Fibroblast of skin of scalp (primary cell): ENCODE measurements at regions not wholly inside any gene's neighbourhood (a gene's known extent, or its start where the extent isn't known, plus 50 kb on each side); places are given as distances from the start of the nearest gene placed in this dataset.
"Not testable (repeated sequence)": the region's sequence is repeated elsewhere in the genome, so short reads cannot be mapped to it uniquely, and the experiment has no call there.

Experiments
- DNase-seq: peaks from one replicate; pipeline ENCODE4 v3.0.0-alpha.2; 2013

DNA sequence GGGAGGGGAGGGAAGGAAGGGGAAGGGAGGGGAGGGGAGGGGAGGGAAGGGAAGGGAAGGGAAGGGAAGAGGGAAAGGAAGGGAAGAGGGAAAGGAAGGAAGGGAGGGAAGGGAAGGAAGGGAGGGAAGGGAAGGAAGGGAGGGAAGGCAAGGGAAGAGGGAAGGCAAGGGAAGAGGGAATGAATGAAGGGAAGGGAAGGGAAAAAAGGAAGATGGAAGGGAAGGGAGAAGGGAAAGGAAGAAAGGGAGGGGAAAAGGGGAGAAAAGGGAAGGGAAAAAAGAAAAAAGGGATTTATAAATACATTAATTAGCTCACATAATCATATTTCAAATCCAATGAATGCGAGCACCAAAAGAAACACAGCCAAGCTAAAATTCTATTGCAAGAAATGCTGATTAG, 202.9 kb upstream of the LRRTM4 start:
- DNase-seq, result no peak

- not testable (repeated sequence) for DNase-seq
Measured at GRCh38 chr2:77734662-77735340, 212.6 kb upstream of the LRRTM4 start.

- no peak for DNase-seq
Measured at GRCh38 chr2:77737236-77737635, 215.1 kb upstream of the LRRTM4 start.

DNA sequence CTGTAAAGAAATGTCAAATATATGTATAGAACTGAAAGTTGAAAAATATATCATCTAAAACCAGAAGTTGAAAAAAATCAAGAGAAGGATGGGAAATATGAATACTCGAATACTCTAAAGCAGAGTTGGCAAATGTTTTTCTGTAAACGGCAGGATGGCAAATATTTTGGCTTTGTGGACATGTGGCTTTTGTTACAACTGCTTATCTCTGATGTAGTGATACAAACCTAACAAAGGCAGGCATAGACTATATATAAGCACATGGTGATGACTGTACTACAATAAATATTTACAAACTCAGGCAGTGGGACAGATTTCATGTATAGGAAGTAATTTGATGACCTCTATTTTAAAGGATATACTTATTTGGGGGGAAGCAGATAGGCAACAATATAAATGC, 224.6 kb upstream of the LRRTM4 start:
- DNase-seq, result no peak

DNA sequence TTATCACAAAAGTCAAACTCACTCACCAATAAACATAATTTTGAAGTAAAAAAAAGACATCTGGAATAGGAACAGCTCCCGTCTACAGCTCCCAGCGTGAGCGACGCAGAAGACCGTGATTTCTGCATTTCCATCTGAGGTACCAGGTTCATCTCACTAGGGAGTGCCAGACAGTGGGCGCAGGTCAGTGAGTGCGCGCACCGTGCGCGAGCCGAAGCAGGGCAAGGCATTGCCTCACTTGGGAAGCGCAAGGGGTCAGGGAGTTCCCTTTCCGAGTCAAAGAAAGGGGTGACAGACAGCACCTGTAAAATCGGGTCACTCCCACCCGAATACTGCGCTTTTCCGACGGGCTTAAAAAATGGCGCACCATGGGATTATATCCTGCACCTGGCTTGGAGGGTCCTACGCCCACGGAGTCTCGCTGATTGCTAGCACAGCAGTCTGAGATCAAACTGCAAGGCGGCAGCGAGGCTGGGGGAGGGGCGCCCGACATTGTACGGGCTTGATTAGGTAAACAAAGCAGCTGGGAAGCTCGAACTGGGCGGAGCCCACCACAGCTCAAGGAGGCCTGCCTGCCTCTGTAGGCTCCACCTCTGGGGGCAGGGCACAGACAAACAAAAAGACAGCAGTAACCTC, 231.7 kb upstream of the LRRTM4 start:
- not testable (repeated sequence) for DNase-seq

GRCh38 chr2:77767388-77768076, 245.4 kb upstream of the LRRTM4 start:
- DNase-seq, result no peak

GRCh38 chr2:77768508-77768907, 246.3 kb upstream of the LRRTM4 start:
- DNase-seq, result no peak

DNA sequence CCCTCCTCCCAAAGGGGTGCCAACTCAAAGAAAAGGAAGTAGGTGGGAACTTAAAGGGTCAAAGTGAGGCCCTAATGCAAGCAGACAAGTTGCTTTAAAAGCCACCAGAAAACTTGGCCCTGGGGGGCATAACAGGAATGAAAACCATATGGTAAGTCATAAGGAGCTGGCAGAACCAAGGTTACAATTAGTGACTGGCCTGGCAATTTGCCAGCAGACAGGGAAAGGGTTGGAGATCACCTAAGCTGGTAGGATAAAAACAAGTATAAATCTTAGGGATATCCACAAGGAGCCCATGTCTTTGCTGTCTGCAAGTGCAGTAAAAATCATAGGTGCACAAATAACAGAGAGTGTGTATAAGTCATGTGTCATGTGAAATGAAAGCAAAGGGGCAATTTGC, 256.7 kb upstream of the LRRTM4 start:
- no peak for DNase-seq

DNA sequence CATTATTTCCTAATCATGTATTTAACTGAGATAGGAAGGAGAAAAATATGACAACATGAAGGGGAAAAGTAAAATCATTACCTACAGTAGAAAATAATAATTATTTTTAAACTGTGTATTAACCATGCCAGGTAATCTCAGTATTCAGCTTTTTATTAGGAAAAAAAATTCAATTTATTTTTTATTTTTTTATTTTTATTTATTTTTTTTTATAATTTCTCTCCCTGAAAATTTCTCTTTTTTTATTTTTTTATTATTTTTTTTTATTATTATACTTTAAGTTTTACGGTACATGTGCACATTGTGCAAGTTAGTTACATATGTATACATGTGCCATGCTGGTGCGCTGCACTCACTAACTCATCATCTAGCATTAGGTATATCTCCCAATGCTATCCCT, 271.3 kb upstream of the LRRTM4 start:
- not testable (repeated sequence) for DNase-seq

GRCh38 chr2:77796397-77796796, 274.2 kb upstream of the LRRTM4 start:
- no peak for DNase-seq

DNA sequence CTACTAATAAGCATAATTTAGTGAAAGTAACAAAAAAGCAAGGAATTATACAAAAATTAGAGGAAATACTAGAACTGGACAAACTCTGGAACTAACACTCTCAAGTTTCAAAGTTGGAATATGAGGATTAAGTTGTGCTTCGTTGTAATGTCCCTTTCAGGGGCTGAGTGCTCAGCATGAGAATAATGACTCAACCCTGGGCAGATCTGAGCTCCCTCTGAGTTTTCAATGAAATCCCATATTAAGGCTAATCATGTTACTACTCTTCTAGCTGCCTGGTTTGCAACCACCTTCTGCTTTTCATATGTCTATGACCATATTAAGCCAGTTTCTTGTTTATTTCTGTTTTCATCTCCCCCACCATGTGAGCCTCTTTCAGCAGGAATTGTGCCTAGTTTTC, 274.9 kb upstream of the LRRTM4 start:
- no peak for DNase-seq

DNA sequence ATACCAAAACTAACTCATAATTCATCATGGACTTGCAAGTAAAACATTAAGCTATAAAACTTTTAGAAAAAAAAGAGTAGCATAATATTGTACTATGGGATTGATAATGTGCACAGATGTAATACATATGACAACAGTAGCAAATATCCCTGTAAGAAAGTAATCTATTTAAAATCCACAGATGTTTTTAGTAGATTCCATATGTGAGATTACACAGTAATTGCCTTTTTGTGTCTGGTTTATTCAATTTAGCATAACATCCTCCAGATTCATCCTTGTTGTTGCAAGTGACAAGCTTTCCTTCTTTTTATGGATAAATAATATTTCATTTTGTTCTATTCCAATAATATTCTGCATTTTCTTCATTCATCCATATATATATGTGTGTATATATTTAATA, 278.2 kb upstream of the LRRTM4 start:
- DNase-seq, result no peak

- DNase-seq, result no peak
Measured at GRCh38 chr2:77807531-77808215, 285.5 kb upstream of the LRRTM4 start.

GRCh38 chr2:77808599-77808998, 286.4 kb upstream of the LRRTM4 start:
- no peak for DNase-seq

DNA sequence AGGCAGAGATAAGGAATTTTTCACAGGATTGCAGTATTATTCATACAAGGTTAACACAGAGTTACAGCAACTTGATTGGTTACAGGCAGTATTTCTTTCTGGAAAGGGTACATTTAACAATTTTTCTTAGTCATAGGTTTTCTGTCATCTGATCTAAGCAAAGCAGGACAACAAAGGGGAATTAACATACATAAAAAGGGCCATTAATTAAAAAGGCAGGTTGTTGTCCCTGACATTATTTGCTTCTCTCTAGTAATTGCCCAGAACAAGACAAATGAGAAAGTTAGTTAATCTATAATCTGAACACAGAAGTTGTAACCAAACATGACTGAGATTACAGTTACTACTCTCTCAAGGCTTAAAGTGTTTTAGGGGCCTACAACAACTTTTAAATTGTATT, 291.4 kb upstream of the LRRTM4 start:
- no peak for DNase-seq

DNA sequence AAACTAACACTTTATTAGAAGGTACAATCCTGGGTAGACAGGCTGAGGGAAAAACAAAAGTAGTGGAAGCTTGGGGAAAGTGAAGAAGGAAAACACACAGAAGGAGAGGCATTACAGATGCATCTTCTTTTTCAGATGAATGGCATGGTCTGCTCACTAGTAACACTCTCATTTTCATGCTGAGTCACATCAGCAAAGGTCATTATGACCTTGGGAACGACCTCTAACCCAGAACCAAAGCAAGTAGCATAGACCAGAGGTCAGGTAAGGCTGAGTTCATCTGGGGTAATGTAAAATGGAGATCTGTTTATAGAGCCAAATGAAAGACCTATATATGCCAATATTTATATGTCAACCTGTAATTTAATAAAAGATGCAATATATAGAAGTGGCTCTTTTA, 294.4 kb upstream of the LRRTM4 start:
- no peak for DNase-seq

- no peak for DNase-seq
Measured at GRCh38 chr2:77818186-77818585, 296.0 kb upstream of the LRRTM4 start.

DNA sequence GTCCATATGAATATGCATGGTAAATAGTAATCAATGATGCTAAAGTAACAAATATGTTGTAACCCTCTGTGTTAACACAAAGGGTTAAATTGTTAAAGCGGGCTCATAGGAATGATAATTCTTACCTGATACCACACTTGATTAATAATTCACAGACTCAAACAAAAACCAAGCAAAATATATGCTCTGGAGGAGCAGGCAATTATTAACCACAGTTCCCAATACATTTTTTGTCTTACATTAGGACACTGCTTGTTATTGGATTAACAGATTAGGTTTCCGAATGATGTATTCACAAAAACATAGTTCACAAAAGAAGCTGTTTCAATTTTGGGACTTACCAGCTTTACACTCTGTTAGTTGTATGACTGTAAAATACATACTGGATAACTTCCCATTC, 300.9 kb upstream of the LRRTM4 start:
- DNase-seq, result no peak

- DNase-seq, result no peak
Measured at GRCh38 chr2:77831060-77831459, 308.9 kb upstream of the LRRTM4 start.

GRCh38 chr2:77831471-77831870, 309.3 kb upstream of the LRRTM4 start:
- DNase-seq, result no peak

DNA sequence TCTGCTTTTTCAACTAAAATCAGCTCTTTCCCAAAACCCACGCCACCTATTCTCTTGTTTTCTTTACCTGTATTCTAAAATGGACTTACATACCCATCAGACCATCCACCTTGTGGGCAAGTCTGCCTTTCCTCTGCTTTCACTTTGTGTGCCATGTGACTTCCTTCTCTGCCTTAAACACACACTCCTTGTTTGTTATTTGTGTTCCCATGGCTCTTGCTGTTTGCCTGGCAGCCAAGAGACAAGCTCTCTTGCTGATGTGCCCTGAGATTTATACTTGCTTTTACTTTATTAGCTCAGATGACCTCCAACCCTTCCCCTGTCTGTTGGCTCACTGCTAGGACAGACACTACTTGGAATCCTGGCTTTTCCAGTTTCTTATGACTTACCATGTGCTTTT, 309.7 kb upstream of the LRRTM4 start:
- DNase-seq, result no peak

GRCh38 chr2:77834360-77835002, 312.3 kb upstream of the LRRTM4 start:
- DNase-seq, result no peak

DNA sequence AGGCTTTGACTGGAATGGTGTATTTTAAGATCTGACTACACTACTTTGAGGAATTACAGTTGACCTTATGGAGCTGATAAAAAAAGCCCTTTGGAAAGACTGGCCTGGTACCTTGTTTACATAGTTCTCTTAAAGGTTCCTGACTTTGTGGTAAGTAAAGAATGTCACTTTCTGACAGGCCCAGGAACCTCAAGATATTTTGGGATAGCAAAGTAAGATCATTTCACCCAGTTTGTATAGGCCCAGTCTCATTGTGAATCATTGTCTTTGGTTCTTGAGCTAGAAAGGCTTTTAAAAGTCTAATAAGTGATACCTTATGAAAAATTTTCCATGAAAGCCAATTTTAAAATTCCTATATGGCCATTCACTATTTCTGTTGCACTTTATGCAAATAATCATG, 316.3 kb upstream of the LRRTM4 start:
- no peak for DNase-seq
